ENCODE measurements at regions not wholly inside any gene's neighbourhood (a gene's known extent, or its start where the extent isn't known, plus 50 kb on each side); places are given as distances from the start of the nearest gene placed in this dataset.

DNA sequence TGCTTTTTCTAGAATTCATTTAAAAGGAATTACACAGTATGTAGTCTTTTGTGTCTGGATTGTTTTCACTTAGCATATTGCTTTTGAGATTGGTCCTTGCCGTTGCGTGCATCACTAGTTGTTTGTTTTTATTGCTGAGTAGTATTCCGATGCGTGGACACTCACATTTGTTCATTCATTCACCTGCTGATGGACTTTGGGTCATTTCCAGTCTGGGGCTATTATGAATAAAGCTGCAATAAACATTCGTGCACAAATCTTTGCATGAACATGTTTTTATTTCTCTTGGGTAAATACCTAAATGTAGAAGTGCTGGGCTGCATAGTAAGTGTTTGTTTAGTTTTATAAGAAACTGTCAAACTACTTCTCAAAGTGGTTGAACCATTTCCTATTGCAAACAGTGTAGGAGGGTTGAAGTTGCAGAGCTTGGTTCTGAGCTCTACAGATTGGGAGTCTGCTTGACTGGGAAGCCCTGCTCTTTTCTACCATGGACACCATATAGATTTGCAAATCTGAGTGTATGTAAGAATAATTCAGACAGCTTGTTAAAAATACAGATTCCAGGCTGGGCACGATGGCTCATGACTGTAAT is 404.7 kb upstream of the PROX1 start:
- 31 to 34% methylated on average over 6 of the region's 6 CpGs for WGBS, 2 experiments (ENCODE audit: low coverage in 1 of 2, low lambda C conversion rate in 2 of 2, missing lambda C conversion rate in 2 of 2)
- Histone ChIP-seq H3K27ac (no peak overlapping the region), H3F3A (ENCODE audit: insufficient read depth) (no peaks in the 10 kb centered on the region), H3K9me2 (ENCODE audit: insufficient read depth) (no peaks in the 10 kb centered on the region), H3K4me1 (ENCODE audit: insufficient read depth) (no peaks in the 10 kb centered on the region), H3K4me2 (ENCODE audit: unreplicated experiment) (no peak overlapping the region), H2AFZ (no peak overlapping the region), H3K79me2 (ENCODE audit: insufficient read depth) (no peaks in the 10 kb centered on the region), H3K36me3 (ENCODE audit: low read depth) (no peaks in the 10 kb centered on the region), H3K4me3 (no peak overlapping the region), H3K27me3 (replicated peaks; ENCODE audit: insufficient read depth) (no peaks in the 10 kb centered on the region), H3K9me3 (ENCODE audit: low read depth) (no peaks in the 10 kb centered on the region), H4K20me1 (ENCODE audit: insufficient read depth) (no peaks in the 10 kb centered on the region), H3K9ac (no peak overlapping the region)
- TF ChIP-seq EZH2phosphoT487 (IDR thresholded peaks at IDR 0.05; ENCODE audit: insufficient read depth, low read depth) (no peak), EZH2 (IDR thresholded peaks at IDR 0.05; ENCODE audit: insufficient read depth, poor library complexity, severe bottlenecking) (no peak)
- in situ Hi-C loops (cut with MboI): no loop called here
- DNase-seq: no peak

DNA sequence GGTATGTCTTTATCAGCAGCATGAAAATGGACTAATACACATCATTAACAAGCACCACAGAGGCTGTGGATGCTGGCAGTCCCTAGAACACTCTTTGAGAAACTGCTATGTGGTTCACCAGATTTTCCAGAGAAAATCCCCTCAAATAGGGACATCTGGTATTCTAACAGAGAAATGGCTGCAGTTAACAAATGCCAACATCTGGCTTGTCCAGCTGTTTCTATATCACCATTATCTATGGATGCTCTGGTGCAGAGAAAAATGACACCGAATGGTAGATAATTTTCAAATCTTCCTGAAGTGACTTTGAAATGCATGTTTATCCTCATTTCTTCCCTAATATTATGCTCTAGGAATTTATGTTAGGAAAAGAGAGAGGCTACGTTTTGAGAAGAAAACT is 403.5 kb upstream of the PROX1 start:
- H3K27me3 ChIP-seq (replicated peaks; ENCODE audit: insufficient read depth): no peaks in the 10 kb centered on the region
- H3K4me2 ChIP-seq (ENCODE audit: unreplicated experiment): no peak overlapping the region
- H3K4me3 ChIP-seq: no peak overlapping the region
- no peaks in the 10 kb centered on the region for H3K36me3 ChIP-seq (ENCODE audit: low read depth)
- no peak overlapping the region for H2AFZ ChIP-seq
- no peak overlapping the region for H3K27ac ChIP-seq
- H3K4me1 ChIP-seq (ENCODE audit: insufficient read depth): no peaks in the 10 kb centered on the region
- H3K79me2 ChIP-seq (ENCODE audit: insufficient read depth): no peaks in the 10 kb centered on the region
- 3 to 7% methylated on average over 2 of the region's 2 CpGs for WGBS, 2 experiments (ENCODE audit: low coverage in 1 of 2, low lambda C conversion rate in 2 of 2, missing lambda C conversion rate in 2 of 2)
- H3F3A ChIP-seq (ENCODE audit: insufficient read depth): no peaks in the 10 kb centered on the region
- H4K20me1 ChIP-seq (ENCODE audit: insufficient read depth): no peaks in the 10 kb centered on the region
- no peaks in the 10 kb centered on the region for H3K9me2 ChIP-seq (ENCODE audit: insufficient read depth)
- no peak overlapping the region for H3K9ac ChIP-seq
- in situ Hi-C loops (cut with MboI): no loop called here
- no peaks in the 10 kb centered on the region for H3K9me3 ChIP-seq (ENCODE audit: low read depth)
- no peak for DNase-seq
- TF ChIP-seq EZH2 (IDR thresholded peaks at IDR 0.05; ENCODE audit: insufficient read depth, poor library complexity, severe bottlenecking) (no peak), EZH2phosphoT487 (IDR thresholded peaks at IDR 0.05; ENCODE audit: insufficient read depth, low read depth) (no peak)

DNA sequence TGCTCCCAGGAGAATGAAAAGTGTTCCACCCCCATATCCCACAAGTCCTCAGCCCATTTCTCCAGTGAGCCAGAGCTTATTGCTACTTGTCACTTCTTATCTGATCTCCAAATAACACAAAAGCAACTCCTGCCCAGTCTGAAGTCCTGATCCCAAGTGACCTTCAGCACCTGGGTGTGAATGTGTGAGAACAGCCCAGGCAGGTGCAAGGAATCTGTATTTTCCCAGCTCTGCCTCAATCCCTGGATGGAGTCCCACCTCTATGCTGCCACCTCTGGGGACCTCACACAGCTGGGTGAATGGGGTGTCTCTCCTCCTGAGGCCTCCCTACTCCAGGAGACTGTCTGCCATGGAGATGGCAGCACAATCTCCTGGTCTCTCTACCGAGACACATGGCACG is 402.4 kb upstream of the PROX1 start:
- 7 to 10% methylated on average over 2 of the region's 2 CpGs for WGBS, 2 experiments (ENCODE audit: low coverage in 1 of 2, low lambda C conversion rate in 2 of 2, missing lambda C conversion rate in 2 of 2)
- Histone ChIP-seq H3K4me1 (ENCODE audit: insufficient read depth) (no peaks in the 10 kb centered on the region), H2AFZ (no peak overlapping the region), H3K27ac (no peak overlapping the region), H3K9ac (no peak overlapping the region), H3K9me2 (ENCODE audit: insufficient read depth) (no peaks in the 10 kb centered on the region), H3K4me3 (no peak overlapping the region), H3F3A (ENCODE audit: insufficient read depth) (no peaks in the 10 kb centered on the region), H3K79me2 (ENCODE audit: insufficient read depth) (no peaks in the 10 kb centered on the region), H3K4me2 (ENCODE audit: unreplicated experiment) (no peak overlapping the region), H3K36me3 (ENCODE audit: low read depth) (no peaks in the 10 kb centered on the region), H3K9me3 (ENCODE audit: low read depth) (no peaks in the 10 kb centered on the region), H3K27me3 (replicated peaks; ENCODE audit: insufficient read depth) (no peaks in the 10 kb centered on the region), H4K20me1 (ENCODE audit: insufficient read depth) (no peaks in the 10 kb centered on the region)
- in situ Hi-C loops (cut with MboI): no loop called here
- TF ChIP-seq EZH2phosphoT487 (IDR thresholded peaks at IDR 0.05; ENCODE audit: insufficient read depth, low read depth) (no peak), EZH2 (IDR thresholded peaks at IDR 0.05; ENCODE audit: insufficient read depth, poor library complexity, severe bottlenecking) (no peak)
- no peak for DNase-seq

DNA sequence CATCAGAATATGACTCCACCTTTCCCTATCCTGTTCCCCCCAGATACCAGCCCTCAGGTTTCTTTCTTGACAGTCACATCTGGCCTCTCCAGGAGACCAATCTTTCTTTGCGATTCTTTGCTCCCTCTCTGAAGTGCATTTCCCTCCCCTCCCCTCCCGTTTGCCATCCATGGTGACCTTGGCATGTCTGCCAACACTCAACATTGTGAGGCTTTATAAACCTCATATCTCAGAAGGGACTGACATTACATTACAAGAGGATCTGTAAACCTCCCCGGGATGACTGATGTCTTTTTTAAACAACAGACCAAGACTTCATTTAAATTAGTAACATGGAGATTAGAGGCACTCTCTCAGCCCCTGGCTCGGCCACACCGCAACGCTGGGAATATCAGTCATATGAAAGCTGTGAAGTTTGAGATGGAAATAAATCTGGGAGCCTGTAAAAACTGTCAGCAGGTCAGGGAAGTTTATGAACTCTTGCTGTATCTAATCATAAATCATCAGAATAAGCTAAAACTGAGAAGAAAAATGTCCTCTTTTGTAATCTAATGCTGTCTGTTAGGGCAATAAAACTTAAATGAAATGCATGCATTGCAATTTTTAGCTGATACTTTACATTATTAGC is 401.7 kb upstream of the PROX1 start:
- no peak for DNase-seq
- H3K9ac ChIP-seq: no peak overlapping the region
- WGBS, 2 experiments (ENCODE audit: low coverage in 1 of 2, low lambda C conversion rate in 2 of 2, missing lambda C conversion rate in 2 of 2): 2 to 4% methylated on average over 6 of the region's 6 CpGs
- no peaks in the 10 kb centered on the region for H3K36me3 ChIP-seq (ENCODE audit: low read depth)
- H3K9me2 ChIP-seq (ENCODE audit: insufficient read depth): no peaks in the 10 kb centered on the region
- H3K4me3 ChIP-seq: no peak overlapping the region
- in situ Hi-C loops (cut with MboI): no loop called here
- H3K27me3 ChIP-seq (replicated peaks; ENCODE audit: insufficient read depth): no peaks in the 10 kb centered on the region
- H3K4me1 ChIP-seq (ENCODE audit: insufficient read depth): no peaks in the 10 kb centered on the region
- H3K27ac ChIP-seq: no peak overlapping the region
- no peak for TF ChIP-seq EZH2 (IDR thresholded peaks at IDR 0.05; ENCODE audit: insufficient read depth, poor library complexity, severe bottlenecking)
- no peak for TF ChIP-seq EZH2phosphoT487 (IDR thresholded peaks at IDR 0.05; ENCODE audit: insufficient read depth, low read depth)
- no peaks in the 10 kb centered on the region for H3K9me3 ChIP-seq (ENCODE audit: low read depth)
- no peak overlapping the region for H2AFZ ChIP-seq
- no peak overlapping the region for H3K4me2 ChIP-seq (ENCODE audit: unreplicated experiment)
- H4K20me1 ChIP-seq (ENCODE audit: insufficient read depth): no peaks in the 10 kb centered on the region
- no peaks in the 10 kb centered on the region for H3F3A ChIP-seq (ENCODE audit: insufficient read depth)
- H3K79me2 ChIP-seq (ENCODE audit: insufficient read depth): no peaks in the 10 kb centered on the region

All from GM23248 (cell line).